ENCODE measurements at regions not wholly inside any gene's neighbourhood (a gene's known extent, or its start where the extent isn't known, plus 50 kb on each side); places are given as distances from the start of the nearest gene placed in this dataset.
"Not testable (repeated sequence)": the region's sequence is repeated elsewhere in the genome, so short reads cannot be mapped to it uniquely, and the experiment has no call there.

DNA sequence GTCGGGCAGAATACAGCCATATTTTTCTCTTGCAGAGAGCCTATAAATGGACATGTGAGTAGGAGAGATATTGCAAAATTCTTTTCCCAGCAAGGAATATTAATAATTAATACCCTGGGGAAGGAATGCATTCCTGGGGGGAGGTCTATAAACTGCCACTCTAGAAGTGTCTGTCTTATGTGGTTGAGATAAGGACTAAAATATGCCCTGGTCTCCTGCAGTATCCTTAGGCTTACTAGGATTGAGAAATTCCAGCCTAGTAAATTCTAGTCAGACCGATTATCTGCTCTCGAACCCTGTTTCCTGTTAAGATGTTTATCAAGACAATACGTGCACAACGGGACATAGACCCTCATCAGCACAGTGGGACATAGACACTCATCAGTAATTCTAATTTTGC lies 872.6 kb downstream of the FSTL5 start:
- no peaks in the 10 kb centered on the region for H3K36me3 ChIP-seq (replicated peaks)
- no peaks in the 10 kb centered on the region for H3K27me3 ChIP-seq (replicated peaks)
- TF ChIP-seq, protein P1, sequence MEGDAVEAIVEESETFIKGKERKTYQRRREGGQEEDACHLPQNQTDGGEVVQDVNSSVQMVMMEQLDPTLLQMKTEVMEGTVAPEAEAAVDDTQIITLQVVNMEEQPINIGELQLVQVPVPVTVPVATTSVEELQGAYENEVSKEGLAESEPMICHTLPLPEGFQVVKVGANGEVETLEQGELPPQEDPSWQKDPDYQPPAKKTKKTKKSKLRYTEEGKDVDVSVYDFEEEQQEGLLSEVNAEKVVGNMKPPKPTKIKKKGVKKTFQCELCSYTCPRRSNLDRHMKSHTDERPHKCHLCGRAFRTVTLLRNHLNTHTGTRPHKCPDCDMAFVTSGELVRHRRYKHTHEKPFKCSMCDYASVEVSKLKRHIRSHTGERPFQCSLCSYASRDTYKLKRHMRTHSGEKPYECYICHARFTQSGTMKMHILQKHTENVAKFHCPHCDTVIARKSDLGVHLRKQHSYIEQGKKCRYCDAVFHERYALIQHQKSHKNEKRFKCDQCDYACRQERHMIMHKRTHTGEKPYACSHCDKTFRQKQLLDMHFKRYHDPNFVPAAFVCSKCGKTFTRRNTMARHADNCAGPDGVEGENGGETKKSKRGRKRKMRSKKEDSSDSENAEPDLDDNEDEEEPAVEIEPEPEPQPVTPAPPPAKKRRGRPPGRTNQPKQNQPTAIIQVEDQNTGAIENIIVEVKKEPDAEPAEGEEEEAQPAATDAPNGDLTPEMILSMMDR (IDR thresholded peaks at IDR 0.05; ENCODE audit: low read depth, low read length, missing control alignments), result no peak
- in situ Hi-C loops (cut with HindIII; ENCODE audit: low pct_ligation_motif_present, low sequenced_read_pairs), result no loop called here
- H3K27ac ChIP-seq, result no peak overlapping the region
- DNase-seq, result no peak
- H3K4me3 ChIP-seq (ENCODE audit: low read depth, low read length), result no peak overlapping the region

DNA sequence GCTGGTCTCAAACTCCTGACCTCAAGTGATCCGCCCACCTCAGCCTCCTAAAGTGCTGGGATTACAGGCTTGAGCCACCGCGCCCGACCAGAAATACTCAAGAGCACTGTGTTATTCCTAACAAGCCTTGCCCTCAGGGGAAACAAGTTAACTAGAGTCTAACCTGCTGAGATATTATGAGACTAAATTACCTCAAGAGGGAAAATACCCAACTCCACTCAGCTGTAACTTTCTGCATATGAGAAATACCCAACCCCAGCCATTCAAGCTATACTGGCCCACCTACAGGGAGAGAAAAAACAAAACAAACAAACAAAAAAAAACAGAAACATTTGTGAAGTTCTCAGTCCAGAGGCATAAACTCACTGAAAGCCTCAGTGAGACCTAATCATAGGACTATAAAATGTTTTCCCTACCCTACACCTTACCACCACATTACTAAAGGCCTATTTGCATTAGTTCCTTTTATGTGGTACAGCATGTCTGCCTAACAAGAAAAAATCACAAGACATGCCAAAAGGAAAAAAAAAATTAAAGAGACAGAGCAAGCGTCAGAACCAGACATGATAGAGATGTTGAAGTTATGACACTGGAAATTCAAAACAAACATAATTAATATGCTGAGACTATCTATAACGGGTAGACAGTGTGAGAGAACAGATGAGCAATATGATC lies 876.0 kb downstream of the FSTL5 start:
- Histone ChIP-seq H3K27ac (no peak overlapping the region), H3K4me3 (ENCODE audit: low read depth, low read length) (no peak overlapping the region), H3K27me3 (replicated peaks) (no peaks in the 10 kb centered on the region), H3K36me3 (replicated peaks) (no peaks in the 10 kb centered on the region)
- TF ChIP-seq, protein P1 (IDR thresholded peaks at IDR 0.05; ENCODE audit: low read depth, low read length, missing control alignments), result no peak
- no peak for DNase-seq
- in situ Hi-C loops (cut with HindIII; ENCODE audit: low pct_ligation_motif_present, low sequenced_read_pairs), result no loop called here

DNA sequence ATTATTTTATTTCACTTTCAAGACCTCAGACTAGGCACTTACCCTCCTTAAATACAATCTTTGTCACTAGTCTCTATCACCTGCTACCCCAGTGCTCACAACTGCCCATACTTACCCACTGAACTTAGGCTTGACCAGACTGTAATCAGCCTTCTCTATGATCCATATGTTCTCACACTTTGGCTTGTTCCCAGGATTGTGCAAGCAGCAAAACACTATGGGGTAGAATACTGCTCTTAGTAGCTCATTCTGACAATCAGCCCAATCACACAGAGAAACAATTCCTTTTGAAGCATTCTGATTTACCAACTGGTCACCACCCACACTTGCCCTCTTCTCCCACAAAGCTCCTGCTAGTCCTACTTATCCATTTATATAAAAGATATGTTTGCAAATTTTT lies 878.3 kb downstream of the FSTL5 start:
- in situ Hi-C loops (cut with HindIII; ENCODE audit: low pct_ligation_motif_present, low sequenced_read_pairs), result no loop called here
- TF ChIP-seq, protein P1 (IDR thresholded peaks at IDR 0.05; ENCODE audit: low read depth, low read length, missing control alignments), result no peak

DNA sequence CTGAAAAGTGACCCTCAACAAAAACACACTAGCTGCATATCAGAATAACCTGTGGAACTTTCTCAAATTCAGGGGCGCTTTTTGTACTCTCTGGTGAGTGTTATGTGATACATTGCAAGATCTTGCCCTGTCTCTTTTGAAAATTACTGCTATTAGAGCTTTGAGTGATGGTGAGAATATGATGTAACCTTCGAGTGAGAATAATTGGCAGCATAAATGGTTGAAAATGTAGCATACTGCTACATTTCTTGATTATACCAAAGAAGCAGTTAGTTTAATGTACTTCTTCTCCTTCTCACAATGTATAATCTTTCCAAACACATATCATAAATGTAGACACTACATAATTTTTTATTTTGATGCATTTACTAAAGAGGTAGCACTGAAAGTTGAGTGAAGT lies 882.9 kb downstream of the FSTL5 start:
- no peak overlapping the region for H3K4me3 ChIP-seq (ENCODE audit: low read depth, low read length)
- in situ Hi-C loops (cut with HindIII; ENCODE audit: low pct_ligation_motif_present, low sequenced_read_pairs), result no loop called here
- TF ChIP-seq, protein P1 (IDR thresholded peaks at IDR 0.05; ENCODE audit: low read depth, low read length, missing control alignments), result no peak

More for the DNA sequence above, 878.3 kb downstream of the FSTL5 start:
- H3K4me3 ChIP-seq (ENCODE audit: low read depth, low read length), result no peak overlapping the region
- H3K36me3 ChIP-seq (replicated peaks), result no peaks in the 10 kb centered on the region
- no peaks in the 10 kb centered on the region for H3K27me3 ChIP-seq (replicated peaks)
- DNase-seq, result no peak
- no peak overlapping the region for H3K27ac ChIP-seq

DNA sequence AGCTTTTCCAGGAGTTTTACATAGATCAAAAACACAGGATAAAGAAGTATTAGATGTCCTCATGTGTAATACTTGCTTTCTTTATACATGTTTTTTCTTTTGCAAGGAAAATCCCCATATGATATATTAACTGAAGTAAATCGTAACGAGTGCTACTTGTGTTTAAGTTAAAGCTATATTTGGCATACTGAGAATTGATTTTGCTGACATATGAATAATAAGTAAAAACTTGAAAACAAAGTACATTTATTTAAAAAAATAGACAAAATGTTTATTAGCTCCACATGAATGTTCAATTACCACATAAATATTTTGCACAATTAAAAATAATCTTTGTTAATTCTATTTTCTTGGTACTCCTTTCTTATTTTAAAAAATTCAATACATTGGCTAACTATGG lies 884.7 kb downstream of the FSTL5 start:
- Histone ChIP-seq H3K4me3 (ENCODE audit: low read depth, low read length) (no peak overlapping the region), H3K27ac (no peak overlapping the region), H3K27me3 (replicated peaks) (no peaks in the 10 kb centered on the region), H3K36me3 (replicated peaks) (no peaks in the 10 kb centered on the region)
- DNase-seq, result no peak
- in situ Hi-C loops (cut with HindIII; ENCODE audit: low pct_ligation_motif_present, low sequenced_read_pairs), result no loop called here
- TF ChIP-seq, protein P1 (IDR thresholded peaks at IDR 0.05; ENCODE audit: low read depth, low read length, missing control alignments), result no peak

More for the DNA sequence above, 882.9 kb downstream of the FSTL5 start:
- DNase-seq, result no peak
- Histone ChIP-seq H3K27ac (no peak overlapping the region), H3K36me3 (replicated peaks) (no peaks in the 10 kb centered on the region), H3K27me3 (replicated peaks) (no peaks in the 10 kb centered on the region)

DNA sequence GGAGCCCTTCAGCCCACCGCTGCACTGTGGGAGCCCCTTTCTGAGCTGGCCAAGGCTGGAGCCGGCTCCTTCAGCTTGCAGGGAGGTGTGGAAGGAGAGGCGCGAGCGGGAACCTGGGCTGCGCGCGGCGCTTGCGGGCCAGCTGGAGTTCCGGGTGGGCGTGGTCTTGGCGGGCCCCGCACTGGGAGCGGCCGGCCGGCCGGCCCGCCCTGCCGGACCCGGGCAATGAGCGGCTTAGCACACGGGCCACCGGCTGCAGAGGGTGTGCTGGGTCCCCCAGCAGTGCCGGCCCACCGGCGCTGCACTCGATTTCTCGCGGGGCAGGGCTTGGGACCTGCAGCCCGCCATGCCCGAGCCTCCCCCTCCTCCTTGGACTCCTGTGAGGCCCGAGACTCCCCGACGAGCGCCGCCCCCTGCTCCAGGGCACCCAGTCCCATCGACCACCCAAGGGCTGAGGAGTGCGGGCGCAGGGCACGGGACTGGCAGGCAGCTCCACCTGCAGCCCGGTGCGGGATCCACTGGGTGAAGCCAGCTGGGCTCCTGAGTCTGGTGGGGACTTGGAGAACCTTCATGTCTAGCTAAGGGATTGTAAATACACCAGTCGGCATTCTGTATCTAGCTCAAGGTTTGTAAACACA lies 886.5 kb downstream of the FSTL5 start:
- H3K27me3 ChIP-seq (replicated peaks); H3K4me3 ChIP-seq (ENCODE audit: low read depth, low read length); DNase-seq; H3K36me3 ChIP-seq (replicated peaks); in situ Hi-C loops (cut with HindIII; ENCODE audit: low pct_ligation_motif_present, low sequenced_read_pairs); H3K27ac ChIP-seq: not testable (repeated sequence)

Measured in brain microvascular endothelial cell (primary cell).